ENCODE measurements at regions not wholly inside any gene's neighbourhood (a gene's known extent, or its start where the extent isn't known, plus 50 kb on each side); places are given as distances from the start of the nearest gene placed in this dataset.

DNA sequence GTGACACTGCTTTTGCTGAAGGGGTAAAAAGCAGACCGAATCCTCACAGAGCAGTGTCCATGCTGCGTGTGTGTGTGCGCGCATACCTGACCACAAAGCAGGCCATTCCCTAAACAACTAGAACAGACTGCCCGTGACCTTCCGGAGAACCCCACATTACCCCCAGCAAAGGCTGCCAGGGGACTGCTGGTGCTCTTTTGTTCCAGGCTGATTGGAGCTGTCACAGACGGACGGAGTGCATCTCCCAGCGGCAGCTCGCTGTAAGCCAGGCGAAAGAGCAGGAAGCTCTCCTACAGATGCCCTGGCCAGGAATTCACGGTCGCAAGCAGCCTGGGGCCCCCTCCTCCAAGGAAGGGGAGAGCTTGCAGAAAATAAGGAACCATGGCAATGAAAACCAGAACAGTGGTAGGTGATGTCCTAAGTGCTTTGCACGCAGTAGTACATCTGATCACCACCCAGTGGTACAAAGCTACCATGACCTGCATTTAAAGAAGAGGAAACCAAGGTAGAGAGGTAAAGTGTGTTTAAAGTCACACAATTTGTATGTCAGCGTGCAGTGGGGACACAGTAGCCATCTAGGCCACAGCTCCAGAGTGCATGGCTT, 153.4 kb upstream of the DYNLRB2 start:
- H3K4me3 ChIP-seq (replicated peaks; ENCODE audit: low read depth, low read length) = no peak overlapping the region
- TF ChIP-seq CTCF (IDR thresholded peaks at IDR 0.05; ENCODE audit: low read depth, low read length, missing control alignments) = no peak
- DNase-seq (ENCODE audit: extremely low read depth, low read depth) = no peak

DNA sequence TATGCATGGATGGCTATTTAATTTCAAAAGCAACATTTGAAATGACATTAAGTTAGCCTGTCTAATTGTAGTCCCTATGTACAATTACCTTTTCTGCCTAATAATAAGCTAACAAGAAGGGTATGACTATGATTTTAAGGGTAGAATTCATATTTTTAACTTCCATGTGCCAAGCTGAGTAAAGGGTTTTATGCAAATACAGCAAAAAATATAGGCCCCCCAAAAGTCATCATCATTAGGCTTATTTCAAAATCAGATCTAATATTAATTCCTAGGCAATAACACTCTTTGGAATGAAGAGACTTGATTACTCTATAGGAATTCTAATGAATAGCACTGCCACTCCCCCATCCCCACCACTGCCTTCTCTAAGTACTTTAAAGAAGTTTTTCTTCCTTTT, 155.9 kb upstream of the DYNLRB2 start:
- no peak for TF ChIP-seq CTCF (IDR thresholded peaks at IDR 0.05; ENCODE audit: low read depth, low read length, missing control alignments)
- DNase-seq (ENCODE audit: extremely low read depth, low read depth) = no peak
- H3K4me3 ChIP-seq (replicated peaks; ENCODE audit: low read depth, low read length) = no peak overlapping the region

- no peak overlapping the region for H3K4me3 ChIP-seq (replicated peaks; ENCODE audit: low read depth, low read length)
- no peak for TF ChIP-seq CTCF (IDR thresholded peaks at IDR 0.05; ENCODE audit: low read depth, low read length, missing control alignments)
- DNase-seq (ENCODE audit: extremely low read depth, low read depth) = no peak
These were observed 160.3 kb upstream of the DYNLRB2 start for GRCh38 chr16:80380514-80380913.

DNA sequence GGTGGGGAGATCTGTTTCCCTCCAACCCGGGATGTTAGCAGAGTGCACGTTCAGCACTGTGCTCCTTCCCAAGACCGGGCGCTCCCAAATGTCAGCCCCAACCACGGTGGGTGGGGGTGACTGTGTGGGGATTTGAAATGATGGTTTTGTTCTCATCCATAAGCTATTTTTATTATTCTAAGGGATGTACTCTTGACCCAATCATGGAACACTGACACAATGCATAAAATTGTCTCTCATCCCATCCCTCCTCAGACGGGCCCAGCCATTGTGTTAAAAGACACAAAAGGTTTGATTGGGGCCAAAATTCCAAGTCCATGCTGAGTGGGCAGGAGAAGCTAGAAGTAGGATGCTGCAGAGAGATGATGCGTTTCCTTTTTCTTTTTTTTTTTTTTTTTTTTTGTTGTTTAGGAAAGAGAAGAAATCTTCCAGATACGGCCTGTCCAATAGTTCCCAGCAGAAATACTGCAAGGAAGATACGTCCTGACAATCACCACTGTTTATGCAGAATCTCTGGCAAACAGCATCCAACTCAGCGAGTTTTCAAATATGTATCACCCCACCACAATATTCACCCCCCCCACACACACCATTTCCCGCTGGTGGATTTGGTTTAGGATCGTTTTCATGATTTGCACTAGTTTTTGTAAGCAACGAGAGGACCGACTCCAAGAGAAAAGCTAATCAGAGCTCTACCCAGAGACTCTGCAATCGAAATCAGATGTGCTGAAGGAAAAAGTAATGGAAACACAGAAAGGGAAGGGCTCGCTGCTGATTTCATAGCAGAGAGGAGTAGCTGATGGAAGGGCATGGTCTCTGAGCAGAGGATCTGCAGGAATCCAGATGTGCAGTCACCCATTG, 163.5 kb upstream of the DYNLRB2 start:
- DNase-seq (ENCODE audit: extremely low read depth, low read depth) = no peak
- no peak overlapping the region for H3K4me3 ChIP-seq (replicated peaks; ENCODE audit: low read depth, low read length)
- TF ChIP-seq CTCF (IDR thresholded peaks at IDR 0.05; ENCODE audit: low read depth, low read length, missing control alignments) = no peak

DNA sequence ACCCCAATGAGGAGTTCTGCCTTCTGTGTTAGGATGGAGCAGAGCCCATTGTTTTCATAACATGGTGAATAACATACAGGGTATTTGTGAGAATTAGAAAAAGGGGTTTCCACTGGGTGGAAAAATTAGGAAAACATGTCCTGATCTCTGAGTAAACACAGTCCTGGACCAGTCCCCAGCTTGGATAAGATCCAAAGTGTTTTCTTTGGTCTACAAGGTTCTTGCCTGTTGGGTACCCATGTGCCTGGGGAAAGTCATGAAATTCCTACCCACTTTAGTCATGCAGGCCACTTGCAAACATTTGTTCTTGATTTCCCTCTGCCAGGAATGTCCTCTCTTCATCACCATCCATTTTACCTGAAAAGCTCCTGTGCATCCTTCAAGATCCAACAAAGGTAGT, 164.8 kb upstream of the DYNLRB2 start:
- no peak overlapping the region for H3K4me3 ChIP-seq (replicated peaks; ENCODE audit: low read depth, low read length)
- no peak for TF ChIP-seq CTCF (IDR thresholded peaks at IDR 0.05; ENCODE audit: low read depth, low read length, missing control alignments)
- DNase-seq (ENCODE audit: extremely low read depth, low read depth) = no peak

DNA sequence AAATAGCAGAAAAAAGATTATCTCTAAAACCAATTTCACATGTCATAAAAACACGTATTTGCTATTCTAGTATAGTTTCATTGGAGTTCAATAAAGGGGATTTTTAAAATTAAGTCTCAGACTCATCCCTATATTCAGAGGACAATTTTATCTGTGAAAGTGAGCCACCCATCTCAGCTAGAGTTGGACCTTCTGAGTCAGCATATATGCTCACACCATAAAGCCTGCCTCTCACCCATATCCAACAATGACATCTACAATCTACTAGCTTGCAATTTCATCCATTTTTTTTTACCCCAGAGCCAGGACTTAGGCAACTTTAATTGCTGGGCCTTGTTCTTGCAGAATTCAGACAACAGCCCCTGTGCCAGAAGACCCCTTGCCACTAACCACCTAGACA, 165.3 kb upstream of the DYNLRB2 start:
- no peak overlapping the region for H3K4me3 ChIP-seq (replicated peaks; ENCODE audit: low read depth, low read length)
- no peak for TF ChIP-seq CTCF (IDR thresholded peaks at IDR 0.05; ENCODE audit: low read depth, low read length, missing control alignments)
- DNase-seq (ENCODE audit: extremely low read depth, low read depth) = no peak
